Muscle of leg (tissue), 3 donors: ENCODE measurements at regions not wholly inside any gene's neighbourhood (a gene's known extent, or its start where the extent isn't known, plus 50 kb on each side); places are given as distances from the start of the nearest gene placed in this dataset.

Source experiments
- DNase-seq: peaks from one replicate; pipeline ENCODE4 v3.0.0; 2013
- H3K27ac ChIP-seq: one replicate; pipeline ENCODE4 v1.5.1; 2013; ENCODE audit warnings: mild to moderate bottlenecking, low read length, control low read depth
- H3K27me3 ChIP-seq: one replicate; pipeline ENCODE4 v1.6.1; 2013; ENCODE audit warnings: low read length; ENCODE audit not compliant: control insufficient read depth, insufficient read depth
- H3K36me3 ChIP-seq: one replicate; pipeline ENCODE4 v1.6.1; 2013; ENCODE audit warnings: low read length; ENCODE audit not compliant: control insufficient read depth, insufficient read depth
- H3K4me1 ChIP-seq: one replicate; pipeline ENCODE4 v1.6.1; 2013; ENCODE audit warnings: low read length; ENCODE audit not compliant: control insufficient read depth, insufficient read depth
- H3K4me3 ChIP-seq: one replicate; pipeline ENCODE4 v1.5.1; 2013; ENCODE audit warnings: low read length, control low read depth
- H3K9me3 ChIP-seq: replicated peaks from 2 replicates; pipeline ENCODE4 v1.6.1; 2013; ENCODE audit warnings: low read depth, low read length; ENCODE audit not compliant: control insufficient read depth
- WGBS: methylation state at CpG from one replicate; pipeline ENCODE4 v1.1.5; 2013; ENCODE audit warnings: missing lambda C conversion rate; ENCODE audit not compliant: insufficient coverage; 5-methylcytosine and 5-hydroxymethylcytosine counted together

DNA sequence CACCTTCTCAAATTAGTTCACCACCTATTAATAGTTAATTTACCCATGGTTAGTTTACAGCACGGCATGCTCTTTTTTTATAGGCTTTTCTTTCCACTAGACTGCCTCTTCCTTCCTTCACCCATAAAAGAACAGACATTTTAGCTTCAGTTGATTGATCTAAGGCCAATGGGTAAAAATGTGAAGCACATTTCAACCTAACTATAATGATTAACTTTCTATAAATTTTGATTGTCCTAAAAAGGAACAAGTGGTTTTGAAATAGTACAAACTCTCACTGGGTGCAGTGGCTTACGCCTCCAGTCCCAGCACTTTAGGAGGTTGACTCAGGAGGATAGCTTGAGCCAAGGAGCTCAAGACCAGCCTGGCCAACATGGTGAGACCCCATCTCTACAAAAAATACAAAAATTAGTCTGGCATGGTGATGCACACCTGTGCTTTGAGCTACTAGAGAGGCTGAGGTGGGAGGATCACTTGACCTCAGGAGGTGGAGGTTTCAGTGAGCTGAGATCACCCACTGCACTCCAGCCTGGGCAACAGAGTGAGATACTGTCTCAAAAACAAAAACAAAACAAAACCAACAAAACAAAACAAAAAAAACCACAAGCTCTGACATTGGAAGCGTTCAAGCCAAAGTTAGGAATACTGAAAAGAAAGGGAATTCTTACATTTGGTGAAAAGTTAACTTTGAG is 89.9 kb upstream of the FAT1 start:
- Histone ChIP-seq H3K27ac (no peak overlapping the region), H3K9me3 (peaks cover 3% of the 10 kb centered on the region), H3K27me3 (no peaks in the 10 kb centered on the region), H3K4me3 (no peak overlapping the region), H3K4me1 (no peaks in the 10 kb centered on the region), H3K36me3 (no peaks in the 10 kb centered on the region)
- no peak for DNase-seq
- WGBS: no CpG with 5 or more reads among the region's 3 CpGs

DNA sequence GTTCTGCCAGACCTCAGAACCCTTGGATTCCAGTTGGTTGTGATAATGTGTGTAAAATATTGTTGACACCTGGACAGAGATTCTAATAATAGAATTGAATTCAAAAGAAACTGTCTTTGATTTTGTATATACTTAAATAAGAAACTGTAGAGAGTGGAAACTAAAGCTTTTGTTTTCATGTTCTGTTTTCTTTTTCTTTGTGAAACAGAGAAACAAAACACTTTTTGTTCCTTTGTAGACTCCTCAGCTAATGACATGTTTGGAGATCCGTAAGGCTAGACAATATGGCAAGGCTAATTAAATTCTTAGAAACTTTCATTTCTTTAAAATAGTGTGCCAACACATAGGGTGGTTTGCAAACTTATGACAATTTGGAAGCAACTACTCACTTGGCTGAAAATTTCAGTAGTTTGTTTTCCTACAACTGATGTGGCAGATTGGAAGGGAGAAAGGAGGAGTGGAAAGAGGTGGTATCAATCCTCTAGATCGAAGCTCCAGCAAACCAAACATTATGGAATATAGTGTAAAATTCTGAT is 90.9 kb upstream of the FAT1 start:
- no peak for DNase-seq
- no peaks in the 10 kb centered on the region for H3K36me3 ChIP-seq
- no peaks in the 10 kb centered on the region for H3K27me3 ChIP-seq
- WGBS: no CpG with 5 or more reads among the region's 2 CpGs
- no peak overlapping the region for H3K27ac ChIP-seq
- no peak overlapping the region for H3K4me3 ChIP-seq
- no peaks in the 10 kb centered on the region for H3K4me1 ChIP-seq
- H3K9me3 ChIP-seq: peaks cover 3% of the 10 kb centered on the region

DNA sequence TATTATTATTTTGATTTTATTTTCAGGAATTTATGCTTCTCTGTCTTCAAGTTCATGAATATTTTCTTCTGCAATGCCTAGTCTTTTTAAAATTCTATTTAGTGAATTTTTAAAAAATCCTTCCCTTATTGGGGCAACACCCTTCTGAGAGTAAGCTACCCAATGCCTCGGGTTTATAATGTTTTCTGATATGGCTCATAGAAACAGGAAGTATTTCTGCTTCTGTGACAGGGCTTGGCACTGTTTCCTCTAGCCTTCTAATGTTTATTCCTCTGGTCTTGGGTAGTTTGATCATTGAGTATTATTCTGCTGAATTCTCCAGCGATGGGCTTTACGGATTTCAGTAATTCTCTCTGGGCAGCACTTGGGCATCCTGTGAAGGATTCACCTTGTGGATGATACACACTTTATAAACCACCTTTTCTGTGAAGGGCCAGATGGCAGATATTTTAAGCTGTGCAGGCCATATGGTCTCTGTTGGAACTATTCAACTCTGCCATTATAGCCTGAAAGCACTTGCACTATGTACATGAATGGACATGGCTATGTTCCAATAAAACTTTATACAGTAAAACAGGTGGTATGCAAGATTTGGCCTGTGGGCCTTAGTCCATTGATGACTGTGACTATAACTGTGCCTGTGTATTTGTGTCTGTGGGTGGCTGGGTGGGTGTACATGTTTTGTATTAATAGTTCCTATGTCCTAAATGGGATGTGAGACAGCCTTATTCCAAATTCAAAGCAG is 95.9 kb upstream of the FAT1 start:
- WGBS: no CpG with 5 or more reads among the region's 3 CpGs
- H3K27me3 ChIP-seq: no peaks in the 10 kb centered on the region
- H3K4me3 ChIP-seq: no peak overlapping the region
- H3K27ac ChIP-seq: no peak overlapping the region
- H3K9me3 ChIP-seq: no peaks in the 10 kb centered on the region
- DNase-seq: no peak
- no peaks in the 10 kb centered on the region for H3K36me3 ChIP-seq
- H3K4me1 ChIP-seq: peaks cover 6% of the 10 kb centered on the region

DNA sequence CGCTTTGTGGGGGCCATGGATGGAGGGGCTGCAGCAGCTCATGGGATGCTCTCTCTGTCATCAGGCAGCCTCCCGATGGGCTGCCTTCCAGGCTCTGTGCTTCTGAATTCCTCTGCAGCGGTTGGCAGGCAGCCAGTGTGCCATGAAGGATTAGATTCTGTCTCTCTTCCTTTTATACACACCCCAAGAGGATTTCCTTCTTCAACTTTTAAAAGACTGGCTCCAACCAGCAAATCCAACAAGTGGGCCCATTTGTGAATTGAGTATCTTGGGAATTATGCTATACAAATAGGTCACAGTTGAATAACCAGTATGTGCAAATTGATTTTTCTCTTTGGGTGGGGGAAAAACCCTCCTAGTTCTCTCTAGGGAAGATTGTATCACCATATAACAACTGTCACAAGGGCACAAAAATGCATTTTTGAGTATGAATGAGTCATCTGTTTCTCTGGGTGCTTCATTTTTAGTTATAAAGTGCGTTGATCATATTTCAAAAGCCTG is 96.8 kb upstream of the FAT1 start:
- no peaks in the 10 kb centered on the region for H3K9me3 ChIP-seq
- DNase-seq: peak; percentile 77
- H3K27me3 ChIP-seq: no peaks in the 10 kb centered on the region
- H3K27ac ChIP-seq: no peak overlapping the region
- H3K4me1 ChIP-seq: peaks cover 6% of the 10 kb centered on the region
- no peaks in the 10 kb centered on the region for H3K36me3 ChIP-seq
- no peak overlapping the region for H3K4me3 ChIP-seq
- WGBS: no CpG with 5 or more reads among the region's 4 CpGs

DNA sequence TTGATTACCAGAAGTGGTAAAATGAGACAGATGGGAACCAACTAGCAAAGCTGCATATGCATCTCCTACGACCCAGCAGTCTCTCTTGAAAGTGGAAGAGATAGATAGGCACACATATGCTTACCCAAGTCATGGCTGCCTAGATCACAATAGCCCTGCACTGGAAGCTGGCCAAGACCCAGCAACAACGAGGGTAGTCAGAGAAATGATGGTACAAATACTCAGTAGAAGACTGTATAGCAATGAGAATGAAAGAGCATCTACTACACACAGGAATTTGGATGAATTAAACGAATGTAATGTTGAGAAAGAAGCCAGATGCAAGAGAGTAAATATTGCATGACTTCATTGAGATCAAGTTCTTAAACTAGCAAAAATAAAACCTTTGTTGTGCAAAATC is 100.3 kb upstream of the FAT1 start:
- no CpG with 5 or more reads among the region's 3 CpGs for WGBS
- Histone ChIP-seq H3K4me3 (no peak overlapping the region), H3K4me1 (peaks cover 10% of the 10 kb centered on the region), H3K27me3 (no peaks in the 10 kb centered on the region), H3K36me3 (no peaks in the 10 kb centered on the region), H3K9me3 (no peaks in the 10 kb centered on the region), H3K27ac (no peak overlapping the region)
- no peak for DNase-seq

DNA sequence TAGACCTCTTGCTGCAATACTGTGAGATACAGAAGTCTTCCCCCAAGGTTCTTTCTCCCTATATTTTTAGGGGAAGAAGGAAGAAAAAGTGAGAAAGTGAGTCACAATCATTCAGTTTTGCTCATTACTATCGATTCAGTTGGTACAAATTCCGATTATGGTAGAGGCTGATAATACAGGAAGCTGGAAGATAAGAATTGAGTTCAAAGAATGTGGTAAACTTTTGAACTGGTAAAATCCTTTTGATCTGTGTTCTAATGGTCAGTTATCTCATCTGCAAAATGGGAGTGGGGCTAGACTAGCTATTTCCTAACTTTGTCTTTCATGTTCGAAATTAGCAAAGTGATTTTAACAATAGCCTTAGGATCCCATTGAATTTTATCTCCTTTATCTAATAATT is 101.4 kb upstream of the FAT1 start:
- Histone ChIP-seq H3K4me1 (peaks cover 10% of the 10 kb centered on the region), H3K9me3 (no peaks in the 10 kb centered on the region), H3K27ac (no peak overlapping the region), H3K4me3 (no peak overlapping the region), H3K36me3 (no peaks in the 10 kb centered on the region), H3K27me3 (no peaks in the 10 kb centered on the region)
- no peak for DNase-seq
- WGBS: no CpG with 5 or more reads among the region's 3 CpGs

DNA sequence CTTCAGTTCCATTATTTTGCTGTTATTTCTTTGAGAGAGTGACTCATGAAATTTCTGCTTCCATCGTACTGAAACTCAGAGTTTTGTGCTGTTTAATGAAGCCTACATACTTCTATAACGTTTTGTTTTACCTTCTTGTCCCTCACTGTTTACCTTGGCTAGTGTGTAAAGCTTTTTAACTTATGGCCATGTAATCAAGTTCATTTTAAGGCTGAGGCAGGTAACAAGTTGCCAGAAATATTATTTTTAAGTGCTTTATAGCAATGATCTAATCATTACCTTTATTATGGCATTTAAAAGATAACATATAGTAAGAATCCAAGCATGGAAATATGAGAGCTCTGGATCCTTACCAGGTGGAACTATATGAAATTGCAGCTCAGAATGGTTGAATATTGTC is 102.3 kb upstream of the FAT1 start:
- no peaks in the 10 kb centered on the region for H3K36me3 ChIP-seq
- DNase-seq: no peak
- peaks cover 7% of the 10 kb centered on the region for H3K4me1 ChIP-seq
- no peak overlapping the region for H3K4me3 ChIP-seq
- no CpG with 5 or more reads among the region's 2 CpGs for WGBS
- H3K27ac ChIP-seq: no peak overlapping the region
- no peaks in the 10 kb centered on the region for H3K9me3 ChIP-seq
- H3K27me3 ChIP-seq: no peaks in the 10 kb centered on the region

DNA sequence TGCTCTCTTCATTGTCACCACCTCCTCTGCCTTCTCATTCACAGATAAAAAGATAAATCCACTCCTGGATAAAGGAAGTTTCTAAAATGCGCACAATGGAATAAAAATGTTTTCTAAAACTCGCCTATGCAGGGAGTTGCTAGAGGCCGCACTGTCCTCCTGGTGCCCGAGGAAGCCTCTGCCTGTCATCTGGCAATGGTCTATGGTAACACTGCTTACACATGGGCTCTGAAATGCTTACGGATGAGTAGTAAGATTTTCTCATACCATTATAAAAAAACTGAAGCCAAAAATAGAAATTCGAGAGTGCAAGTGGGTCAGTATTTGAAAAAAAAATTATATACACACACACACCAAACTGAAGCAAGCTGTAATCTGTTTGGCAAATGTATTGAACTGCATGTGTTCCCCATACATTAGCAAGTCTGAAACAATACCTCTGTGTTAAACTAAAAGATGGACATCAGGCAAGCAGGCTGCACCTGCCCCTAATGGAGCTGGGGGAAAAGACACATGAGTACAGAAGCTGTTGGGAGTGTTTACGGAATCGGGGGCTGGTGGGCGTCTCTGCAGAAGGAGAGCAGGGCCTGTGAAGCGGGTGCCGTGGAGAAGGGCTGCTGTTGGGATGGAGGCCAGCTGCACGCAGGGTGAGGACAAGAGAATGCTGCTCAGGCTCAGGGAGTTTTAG is 103.3 kb upstream of the FAT1 start:
- Histone ChIP-seq H3K4me1 (peaks cover 4% of the 10 kb centered on the region), H3K9me3 (no peaks in the 10 kb centered on the region), H3K36me3 (no peaks in the 10 kb centered on the region), H3K27ac (peak overlapping the region; percentile 38), H3K27me3 (no peaks in the 10 kb centered on the region), H3K4me3 (no peak overlapping the region)
- WGBS: 56% methylated on average over 8 of the region's 12 CpGs
- DNase-seq: peak; percentile 62

DNA sequence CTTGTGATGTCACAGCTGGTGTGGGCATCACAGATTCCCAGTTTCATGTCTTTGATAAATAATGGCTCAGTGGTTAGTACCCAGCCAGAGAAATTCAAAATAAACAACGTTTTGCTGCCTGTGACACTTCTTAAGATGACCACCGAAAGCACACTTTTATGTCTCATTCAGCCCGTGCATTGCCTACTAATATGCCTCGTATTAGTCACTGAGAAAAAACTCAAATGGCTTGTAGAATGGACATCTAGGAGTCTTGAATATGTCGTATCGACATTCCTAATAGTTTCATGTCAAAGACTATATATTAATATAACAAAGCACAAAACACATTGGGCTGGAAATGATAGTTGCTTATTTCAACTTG is 103.9 kb upstream of the FAT1 start:
- H3K27me3 ChIP-seq: no peaks in the 10 kb centered on the region
- 51% methylated on average over 2 of the region's 6 CpGs for WGBS
- H3K9me3 ChIP-seq: no peaks in the 10 kb centered on the region

DNA sequence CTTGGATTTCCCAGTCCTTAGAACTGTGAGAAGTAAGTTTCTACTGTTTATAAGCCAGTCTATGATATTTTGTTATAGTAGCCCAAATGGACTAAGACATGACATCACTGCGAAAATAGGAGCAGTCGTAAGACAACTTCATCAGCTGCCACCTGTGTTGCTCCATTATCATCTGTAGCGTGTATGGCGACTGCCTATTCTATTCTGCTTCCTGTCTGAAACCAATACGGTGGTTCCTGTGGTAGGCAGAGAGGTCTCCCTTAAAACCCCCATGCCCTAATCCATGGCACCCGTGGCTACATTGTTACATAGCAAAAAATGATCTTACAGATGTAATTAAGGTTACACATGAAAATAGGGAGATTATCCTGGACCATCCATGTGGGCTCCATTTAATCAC is 105.4 kb upstream of the FAT1 start:
- 100% methylated on average over 2 of the region's 6 CpGs for WGBS
- H3K4me1 ChIP-seq: peaks cover 4% of the 10 kb centered on the region

More for the DNA sequence above, 103.9 kb upstream of the FAT1 start:
- peak overlapping the region; percentile 38 for H3K27ac ChIP-seq
- H3K4me1 ChIP-seq: peaks cover 4% of the 10 kb centered on the region
- H3K4me3 ChIP-seq: no peak overlapping the region
- no peak for DNase-seq
- no peaks in the 10 kb centered on the region for H3K36me3 ChIP-seq

More for the DNA sequence above, 105.4 kb upstream of the FAT1 start:
- no peak overlapping the region for H3K4me3 ChIP-seq
- H3K9me3 ChIP-seq: no peaks in the 10 kb centered on the region
- DNase-seq: no peak
- no peaks in the 10 kb centered on the region for H3K27me3 ChIP-seq
- no peak overlapping the region for H3K27ac ChIP-seq
- no peaks in the 10 kb centered on the region for H3K36me3 ChIP-seq
